ENCODE measurements at regions not wholly inside any gene's neighbourhood (a gene's known extent, or its start where the extent isn't known, plus 50 kb on each side); places are given as distances from the start of the nearest gene placed in this dataset.

DNA sequence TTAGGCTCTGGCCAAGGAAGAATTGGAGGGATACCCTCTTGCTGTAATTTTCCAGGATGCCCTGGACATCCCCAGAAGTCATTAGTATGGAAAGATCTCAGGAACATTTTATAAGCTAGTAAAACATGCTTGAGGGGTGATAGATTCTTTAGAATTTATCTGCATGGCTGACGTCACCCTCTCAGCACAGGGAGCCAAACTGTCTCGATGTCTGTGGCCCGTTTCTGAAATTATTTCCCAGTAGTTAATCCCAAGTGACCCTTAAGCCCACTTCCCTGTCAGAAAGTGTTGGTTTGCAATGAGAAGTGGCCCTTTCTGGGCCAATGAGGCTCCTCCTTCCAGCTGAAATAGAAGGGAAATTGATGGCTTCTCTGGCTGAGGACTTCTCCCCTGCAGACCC lies 184.5 kb upstream of the BMPER start:
- no peak for DNase-seq
- intact Hi-C loops (cut with DNase I; ENCODE audit: low total_unique reads): no loop called here

DNA sequence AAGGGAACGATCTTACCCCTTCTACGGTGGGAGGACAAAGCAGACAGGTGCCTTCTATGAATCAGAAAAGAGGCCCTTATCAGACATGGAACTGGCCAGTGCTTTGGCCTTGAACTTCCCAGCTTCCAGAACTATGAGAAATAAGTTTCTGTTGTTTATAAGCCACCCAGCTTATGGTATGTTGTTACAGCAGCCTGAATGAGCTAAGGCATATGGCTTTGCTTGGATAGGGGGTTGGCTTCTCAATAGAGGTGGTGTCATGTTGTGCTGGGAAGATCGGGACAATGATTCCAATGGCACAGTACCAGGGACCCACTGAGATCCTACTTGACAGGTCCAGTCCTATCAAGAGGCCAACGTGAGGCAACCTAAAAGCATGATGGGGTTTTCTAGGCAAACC lies 183.4 kb upstream of the BMPER start:
- Histone ChIP-seq H3K4me3 (no peak overlapping the region), H3K9me3 (no peaks in the 10 kb centered on the region), H3K4me1 (no peaks in the 10 kb centered on the region), H3K27me3 (no peaks in the 10 kb centered on the region), H3K27ac (no peak overlapping the region), H3K36me3 (no peaks in the 10 kb centered on the region)
- intact Hi-C loops (cut with DNase I; ENCODE audit: low total_unique reads): no loop called here
- no peak for DNase-seq
- TF ChIP-seq, protein P1, sequence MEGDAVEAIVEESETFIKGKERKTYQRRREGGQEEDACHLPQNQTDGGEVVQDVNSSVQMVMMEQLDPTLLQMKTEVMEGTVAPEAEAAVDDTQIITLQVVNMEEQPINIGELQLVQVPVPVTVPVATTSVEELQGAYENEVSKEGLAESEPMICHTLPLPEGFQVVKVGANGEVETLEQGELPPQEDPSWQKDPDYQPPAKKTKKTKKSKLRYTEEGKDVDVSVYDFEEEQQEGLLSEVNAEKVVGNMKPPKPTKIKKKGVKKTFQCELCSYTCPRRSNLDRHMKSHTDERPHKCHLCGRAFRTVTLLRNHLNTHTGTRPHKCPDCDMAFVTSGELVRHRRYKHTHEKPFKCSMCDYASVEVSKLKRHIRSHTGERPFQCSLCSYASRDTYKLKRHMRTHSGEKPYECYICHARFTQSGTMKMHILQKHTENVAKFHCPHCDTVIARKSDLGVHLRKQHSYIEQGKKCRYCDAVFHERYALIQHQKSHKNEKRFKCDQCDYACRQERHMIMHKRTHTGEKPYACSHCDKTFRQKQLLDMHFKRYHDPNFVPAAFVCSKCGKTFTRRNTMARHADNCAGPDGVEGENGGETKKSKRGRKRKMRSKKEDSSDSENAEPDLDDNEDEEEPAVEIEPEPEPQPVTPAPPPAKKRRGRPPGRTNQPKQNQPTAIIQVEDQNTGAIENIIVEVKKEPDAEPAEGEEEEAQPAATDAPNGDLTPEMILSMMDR (IDR thresholded peaks at IDR 0.05): no peak
- no peak for TF ChIP-seq POLR2A (IDR thresholded peaks at IDR 0.05)

More for the DNA sequence above, 184.5 kb upstream of the BMPER start:
- no peaks in the 10 kb centered on the region for H3K27me3 ChIP-seq
- H3K36me3 ChIP-seq: no peaks in the 10 kb centered on the region
- H3K27ac ChIP-seq: no peak overlapping the region
- H3K4me3 ChIP-seq: no peak overlapping the region
- no peaks in the 10 kb centered on the region for H3K9me3 ChIP-seq
- no peak for TF ChIP-seq POLR2A (IDR thresholded peaks at IDR 0.05)
- TF ChIP-seq, protein P1 (IDR thresholded peaks at IDR 0.05): no peak
- H3K4me1 ChIP-seq: no peaks in the 10 kb centered on the region

DNA sequence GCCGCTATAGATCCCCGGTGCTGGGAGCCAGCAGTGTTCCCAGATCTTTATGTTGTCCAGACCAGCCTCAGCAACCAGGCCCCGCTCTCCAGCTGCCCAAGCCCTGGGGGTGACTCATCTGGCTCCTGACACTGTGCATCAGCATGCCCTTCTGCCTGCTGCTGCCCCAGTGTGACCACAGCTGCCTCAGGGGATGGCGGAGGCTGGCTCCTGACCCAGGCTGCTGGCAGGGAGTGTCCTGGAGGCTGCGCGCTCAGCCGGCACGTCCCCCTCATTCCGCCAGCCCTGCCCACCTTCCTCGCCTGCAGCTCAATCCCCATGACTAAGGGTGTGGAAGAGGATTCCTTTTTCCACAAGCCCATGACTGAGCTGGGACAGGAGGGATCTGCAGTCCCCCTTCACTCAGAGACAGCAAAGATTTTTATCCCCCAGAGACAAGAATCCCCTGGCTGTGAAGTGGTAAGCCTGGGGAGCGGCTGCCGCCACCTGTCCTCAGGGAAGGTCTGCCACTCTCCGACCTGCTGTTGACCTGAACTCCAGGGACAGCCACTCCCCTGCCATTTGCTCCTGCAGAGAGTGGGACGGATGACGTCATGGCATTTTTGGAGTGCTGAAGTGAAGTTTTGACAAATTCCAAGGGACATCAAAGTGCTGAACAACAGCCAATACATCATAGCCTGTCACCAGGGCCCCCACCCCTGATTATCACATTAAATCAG lies 182.8 kb upstream of the BMPER start:
- TF ChIP-seq, protein P1 (IDR thresholded peaks at IDR 0.05): no peak
- TF ChIP-seq POLR2A (IDR thresholded peaks at IDR 0.05): no peak
- intact Hi-C loops (cut with DNase I; ENCODE audit: low total_unique reads): no loop called here
- no peak overlapping the region for H3K4me3 ChIP-seq

DNA sequence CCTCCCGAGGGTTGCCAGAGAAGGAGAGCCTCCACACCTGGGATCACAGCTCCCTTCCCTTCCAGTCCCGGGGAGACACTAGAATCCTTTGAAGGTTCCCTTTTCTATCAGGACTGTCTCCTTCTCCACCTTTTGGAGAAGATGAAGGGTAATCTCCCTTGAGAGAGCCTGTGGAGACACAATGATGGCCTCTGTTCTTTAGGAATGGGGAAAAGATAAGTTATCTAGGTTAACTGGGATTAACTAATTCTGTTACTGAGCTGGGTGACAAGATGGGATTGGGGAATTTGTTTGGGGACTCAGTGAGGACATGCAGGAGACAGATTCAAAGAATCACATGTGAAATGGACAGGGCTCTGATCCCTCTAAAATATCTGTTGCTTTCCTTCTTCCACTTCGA lies 181.1 kb upstream of the BMPER start:
- intact Hi-C loops (cut with DNase I; ENCODE audit: low total_unique reads): no loop called here
- Histone ChIP-seq H3K4me1 (no peaks in the 10 kb centered on the region), H3K36me3 (no peaks in the 10 kb centered on the region), H3K27ac (no peak overlapping the region), H3K4me3 (no peak overlapping the region), H3K9me3 (no peaks in the 10 kb centered on the region), H3K27me3 (no peaks in the 10 kb centered on the region)
- no peak for TF ChIP-seq POLR2A (IDR thresholded peaks at IDR 0.05)
- TF ChIP-seq, protein P1 (IDR thresholded peaks at IDR 0.05): no peak
- DNase-seq: no peak

More for the DNA sequence above, 182.8 kb upstream of the BMPER start:
- Histone ChIP-seq H3K27ac (no peak overlapping the region), H3K9me3 (no peaks in the 10 kb centered on the region), H3K27me3 (no peaks in the 10 kb centered on the region), H3K36me3 (no peaks in the 10 kb centered on the region), H3K4me1 (no peaks in the 10 kb centered on the region)
- DNase-seq: no peak

DNA sequence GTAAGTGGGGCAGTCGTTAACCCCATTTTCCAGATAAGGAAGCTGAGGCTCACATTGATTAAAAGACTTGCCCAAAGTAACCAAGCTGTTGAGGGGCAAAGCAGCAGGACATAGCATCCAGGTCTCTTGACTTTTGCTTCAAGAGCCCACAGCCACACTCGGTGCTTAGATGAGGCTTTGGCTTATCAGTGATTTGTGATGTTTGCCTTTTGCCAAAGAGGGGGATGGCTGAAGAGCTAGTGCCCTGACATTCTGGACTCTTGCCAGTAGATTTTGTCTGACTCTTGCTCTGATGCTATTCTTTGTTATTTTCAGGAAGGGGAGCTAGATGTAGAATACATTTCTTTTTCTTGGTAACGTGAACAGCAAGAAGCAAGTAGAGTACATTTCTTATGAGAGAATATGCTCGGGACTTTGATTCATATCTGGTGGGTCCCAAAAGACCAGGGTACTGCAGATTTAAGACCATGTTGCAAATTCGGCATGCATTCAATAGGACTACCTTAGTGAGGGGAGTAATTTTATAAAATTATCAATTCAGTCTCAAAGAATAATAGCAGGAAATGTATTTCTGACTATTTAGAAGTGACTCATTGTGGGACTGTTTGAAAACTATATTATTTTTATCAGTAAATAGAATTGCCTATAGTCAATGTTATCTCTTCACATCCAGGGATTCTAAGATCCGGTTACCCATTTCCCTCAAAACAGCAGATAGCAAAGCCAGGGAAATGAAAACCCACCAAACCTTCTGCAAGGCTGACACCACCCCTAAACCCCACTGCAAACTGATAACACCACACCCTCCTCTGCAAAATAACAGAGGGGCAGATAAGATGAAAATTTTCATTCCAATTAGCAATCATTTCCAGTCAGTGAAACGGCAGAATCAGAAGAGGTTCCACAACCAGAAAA lies 180.0 kb upstream of the BMPER start:
- H3K36me3 ChIP-seq: no peaks in the 10 kb centered on the region

More for the DNA sequence above, 180.0 kb upstream of the BMPER start:
- no peaks in the 10 kb centered on the region for H3K4me1 ChIP-seq
- H3K4me3 ChIP-seq: no peak overlapping the region
- no peak overlapping the region for H3K27ac ChIP-seq
- intact Hi-C loops (cut with DNase I; ENCODE audit: low total_unique reads): no loop called here
- no peak for TF ChIP-seq POLR2A (IDR thresholded peaks at IDR 0.05)
- TF ChIP-seq, protein P1 (IDR thresholded peaks at IDR 0.05): no peak
- H3K27me3 ChIP-seq: no peaks in the 10 kb centered on the region
- DNase-seq: no peak
- no peaks in the 10 kb centered on the region for H3K9me3 ChIP-seq
